HEK293 (cell line): ENCODE measurements at regions not wholly inside any gene's neighbourhood (a gene's known extent, or its start where the extent isn't known, plus 50 kb on each side); places are given as distances from the start of the nearest gene placed in this dataset.

Experiments
- CTCF ChIA-PET: fragments of 350-600 bp; formaldehyde crosslinking; extraction: SDS; loops from one replicate; lab custom pipeline; 2021; ENCODE audit warnings: antibody characterized with exemption; lab: Yijun Ruan, JAX
- POLR2A ChIA-PET: fragments of 300-600 bp; formaldehyde crosslinking; extraction: SDS; loops from one replicate; lab custom pipeline; 2020; ENCODE audit warnings: antibody characterized with exemption, inconsistent platforms; lab: Yijun Ruan, JAX
- H3K27ac ChIP-seq: fragments of 200-500 bp; sonication (Bioruptor generic); 2 replicates; pipeline ENCODE4 v1.5.1; 2014; ENCODE audit warnings: low read depth, low read length, control low read depth, inconsistent platforms; ENCODE audit errors: extremely low read depth
- H3K36me3 ChIP-seq, 2 experiments: fragments of 200-500 bp in 1 of 2; sonication (Bioruptor generic) in 1 of 2; 1 replicate in 1 of 2; 2 replicates in 1 of 2; pipeline ENCODE4 v1.5.1; 2014 to 2017; ENCODE audit warnings: inconsistent platforms in 2 of 2, low read length in 2 of 2; ENCODE audit not compliant: control insufficient read depth in 2 of 2, insufficient read depth in 1 of 2
- H3K4me1 ChIP-seq: fragments of 200-500 bp; sonication (Bioruptor generic); 2 replicates; pipeline ENCODE4 v1.5.1; 2014; ENCODE audit warnings: mild to moderate bottlenecking, low read length, inconsistent platforms; ENCODE audit not compliant: control insufficient read depth, insufficient read depth
- H3K4me3 ChIP-seq: 2 replicates; pipeline ENCODE4 v1.5.1; 2011; ENCODE audit warnings: low read depth, mild to moderate bottlenecking, control low read depth, low read length, moderate library complexity
- H3K9me3 ChIP-seq: fragments of 200-500 bp; sonication (Bioruptor generic); 2 replicates; pipeline ENCODE4 v1.5.1; 2014; ENCODE audit warnings: low read depth, low read length, inconsistent platforms; ENCODE audit not compliant: control insufficient read depth, insufficient read depth
- PRDM2 ChIP-seq: fragments of 450-650 bp; formaldehyde crosslinking; IDR thresholded peaks from 2 replicates; pipeline ENCODE4 v1.5.1; 2016; ENCODE audit warnings: missing biosample characterization, missing genetic modification characterization, borderline replicate concordance
- SALL2 ChIP-seq: fragments of 450-650 bp; formaldehyde crosslinking; IDR thresholded peaks from 2 replicates; pipeline ENCODE4 v1.5.0; 2017; ENCODE audit warnings: missing biosample characterization, mild to moderate bottlenecking, missing genetic modification characterization, borderline replicate concordance
- YY1 ChIP-seq: fragments of 450-650 bp; formaldehyde crosslinking; IDR thresholded peaks from 2 replicates; pipeline ENCODE4 v1.5.1; 2018; ENCODE audit warnings: missing biosample characterization, missing genetic modification characterization
- ZNF132 ChIP-seq: fragments of 450-650 bp; formaldehyde crosslinking; IDR thresholded peaks from 2 replicates; pipeline ENCODE4 v1.5.1; 2017; ENCODE audit warnings: missing biosample characterization, missing genetic modification characterization, borderline replicate concordance
- ZNF133 ChIP-seq: fragments of 450-650 bp; formaldehyde crosslinking; IDR thresholded peaks from 2 replicates; pipeline ENCODE4 v1.5.1; 2016; ENCODE audit warnings: missing biosample characterization, missing genetic modification characterization
- ZNF155 ChIP-seq: fragments of 450-650 bp; formaldehyde crosslinking; IDR thresholded peaks from 2 replicates; pipeline ENCODE4 v1.5.1; 2016; ENCODE audit warnings: missing biosample characterization, missing genetic modification characterization
- ZNF175 ChIP-seq: fragments of 450-650 bp; formaldehyde crosslinking; IDR thresholded peaks from 2 replicates; pipeline ENCODE4 v1.5.1; 2016; ENCODE audit warnings: missing biosample characterization, missing genetic modification characterization
- ZNF221 ChIP-seq: fragments of 450-650 bp; formaldehyde crosslinking; IDR thresholded peaks from 2 replicates; pipeline ENCODE4 v1.5.1; 2017; ENCODE audit warnings: missing biosample characterization, missing genetic modification characterization, borderline replicate concordance
- ZNF280C ChIP-seq: fragments of 450-650 bp; formaldehyde crosslinking; IDR thresholded peaks from 2 replicates; pipeline ENCODE4 v1.5.1; 2016; ENCODE audit warnings: missing biosample characterization, missing genetic modification characterization
- ZNF311 ChIP-seq: fragments of 450-650 bp; formaldehyde crosslinking; IDR thresholded peaks from 2 replicates; pipeline ENCODE4 v1.5.1; 2017; ENCODE audit warnings: missing biosample characterization, missing genetic modification characterization, borderline replicate concordance
- ZNF335 ChIP-seq: fragments of 450-650 bp; formaldehyde crosslinking; conservative IDR thresholded peaks from 2 replicates; pipeline ENCODE4 v1.5.1; 2016; ENCODE audit warnings: missing biosample characterization, missing genetic modification characterization
- ZNF366 ChIP-seq: fragments of 450-650 bp; formaldehyde crosslinking; conservative IDR thresholded peaks from 2 replicates; pipeline ENCODE4 v1.5.1; 2016; ENCODE audit warnings: missing biosample characterization, missing genetic modification characterization
- ZNF37A ChIP-seq: fragments of 450-650 bp; IDR thresholded peaks from 2 replicates; pipeline ENCODE4 v1.5.1; 2018; ENCODE audit warnings: missing biosample characterization, missing genetic modification characterization
- ZNF404 ChIP-seq: fragments of 450-650 bp; formaldehyde crosslinking; IDR thresholded peaks from 2 replicates; pipeline ENCODE4 v1.5.1; 2017; ENCODE audit warnings: missing biosample characterization, missing genetic modification characterization
- ZNF473 ChIP-seq: fragments of 450-650 bp; formaldehyde crosslinking; IDR thresholded peaks from 2 replicates; pipeline ENCODE4 v1.5.1; 2017; ENCODE audit warnings: missing biosample characterization, missing genetic modification characterization
- ZNF529 ChIP-seq: fragments of 450-650 bp; formaldehyde crosslinking; IDR thresholded peaks from 2 replicates; pipeline ENCODE4 v1.5.1; 2017; ENCODE audit warnings: missing genetic modification characterization, missing biosample characterization; ENCODE audit not compliant: insufficient replicate concordance
- ZNF560 ChIP-seq: fragments of 450-650 bp; formaldehyde crosslinking; IDR thresholded peaks from 2 replicates; pipeline ENCODE4 v1.5.1; 2017; ENCODE audit warnings: missing biosample characterization, missing genetic modification characterization, borderline replicate concordance
- ZNF571 ChIP-seq: fragments of 450-650 bp; formaldehyde crosslinking; IDR thresholded peaks from 2 replicates; pipeline ENCODE4 v1.5.0; 2017; ENCODE audit warnings: missing biosample characterization, missing genetic modification characterization
- ZNF585B ChIP-seq: fragments of 450-650 bp; formaldehyde crosslinking; IDR thresholded peaks from 2 replicates; pipeline ENCODE4 v1.5.1; 2016; ENCODE audit warnings: missing biosample characterization, missing genetic modification characterization
- ZNF600 ChIP-seq: fragments of 450-650 bp; formaldehyde crosslinking; IDR thresholded peaks from 2 replicates; pipeline ENCODE4 v1.5.1; 2016; ENCODE audit warnings: missing biosample characterization, missing genetic modification characterization
- ZNF621 ChIP-seq: fragments of 450-650 bp; formaldehyde crosslinking; IDR thresholded peaks from 2 replicates; pipeline ENCODE4 v1.5.1; 2017; ENCODE audit warnings: missing biosample characterization, missing genetic modification characterization
- ZNF626 ChIP-seq: fragments of 450-650 bp; sonication (Bioruptor Pico); formaldehyde crosslinking; IDR thresholded peaks from 2 replicates; pipeline ENCODE4 v1.5.1; 2018; ENCODE audit warnings: missing biosample characterization, missing genetic modification characterization, inconsistent platforms
- ZNF701 ChIP-seq: fragments of 450-650 bp; formaldehyde crosslinking; IDR thresholded peaks from 2 replicates; pipeline ENCODE4 v1.5.1; 2016; ENCODE audit warnings: missing biosample characterization, missing genetic modification characterization
- ZNF768 ChIP-seq: fragments of 450-650 bp; formaldehyde crosslinking; IDR thresholded peaks from 2 replicates; pipeline ENCODE4 v1.5.1; 2018; ENCODE audit warnings: missing biosample characterization, mild to moderate bottlenecking, missing genetic modification characterization
- ZSCAN30 ChIP-seq: fragments of 450-650 bp; IDR thresholded peaks from 2 replicates; pipeline ENCODE4 v1.5.1; 2018; ENCODE audit warnings: missing biosample characterization, mild to moderate bottlenecking, missing genetic modification characterization, moderate library complexity

- TF ChIP-seq PRDM2 = no peak
- no peak for TF ChIP-seq ZNF366 (tag by site-specific recombination)
- no peak for TF ChIP-seq ZNF571 (tag by site-specific recombination)
- TF ChIP-seq ZSCAN30 (tag by site-specific recombination) = no peak
- no peak for TF ChIP-seq ZNF626 (tag by site-specific recombination)
- TF ChIP-seq ZNF600 (tag by site-specific recombination) = no peak
- no peak for TF ChIP-seq ZNF701 (tag by site-specific recombination)
- no peak for TF ChIP-seq ZNF621 (tag by site-specific recombination)
- TF ChIP-seq YY1 = no peak
- no peak for TF ChIP-seq ZNF280C (tag by site-specific recombination)
- TF ChIP-seq ZNF335 (tag by site-specific recombination) = no peak
- no peak for TF ChIP-seq ZNF768 (tag by site-specific recombination)
- no peak for TF ChIP-seq ZNF175 (tag by site-specific recombination)
- no peak for TF ChIP-seq ZNF133 (tag by site-specific recombination)
- TF ChIP-seq ZNF221 (tag by site-specific recombination) = no peak
- TF ChIP-seq ZNF404 = no peak
- no peak for TF ChIP-seq ZNF560 (tag by site-specific recombination)
- no peak for TF ChIP-seq ZNF529 (tag by site-specific recombination)
- TF ChIP-seq, all 188 proteins: peak for 0
Observed at GRCh38 chr13:60869941-60870613, 473.1 kb downstream of the TDRD3 start (continued).

- CTCF ChIA-PET = no interaction called here
- TF ChIP-seq SALL2 (tag by site-specific recombination) (no peak), ZNF132 (no peak), ZNF585B (tag by site-specific recombination) (no peak), ZNF473 (tag by site-specific recombination) (no peak), ZNF311 (tag by site-specific recombination) (no peak), ZNF37A (no peak), ZNF335 (tag by site-specific recombination) (no peak), ZNF155 (tag by site-specific recombination) (no peak)
- TF ChIP-seq, all 188 proteins: peak for 0
- Histone ChIP-seq H3K27ac (no peak overlapping the region), H3K4me1 (no peaks in the 10 kb centered on the region), H3K9me3 (no peaks in the 10 kb centered on the region), H3K4me3 (no peak overlapping the region), H3K36me3 (no peaks in the 10 kb centered on the region)
- POLR2A ChIA-PET = no interaction called here
Observed at GRCh38 chr13:60869225-60869624, 472.2 kb downstream of the TDRD3 start.
